ENCODE measurements at regions not wholly inside any gene's neighbourhood (a gene's known extent, or its start where the extent isn't known, plus 50 kb on each side); places are given as distances from the start of the nearest gene placed in this dataset.

DNA sequence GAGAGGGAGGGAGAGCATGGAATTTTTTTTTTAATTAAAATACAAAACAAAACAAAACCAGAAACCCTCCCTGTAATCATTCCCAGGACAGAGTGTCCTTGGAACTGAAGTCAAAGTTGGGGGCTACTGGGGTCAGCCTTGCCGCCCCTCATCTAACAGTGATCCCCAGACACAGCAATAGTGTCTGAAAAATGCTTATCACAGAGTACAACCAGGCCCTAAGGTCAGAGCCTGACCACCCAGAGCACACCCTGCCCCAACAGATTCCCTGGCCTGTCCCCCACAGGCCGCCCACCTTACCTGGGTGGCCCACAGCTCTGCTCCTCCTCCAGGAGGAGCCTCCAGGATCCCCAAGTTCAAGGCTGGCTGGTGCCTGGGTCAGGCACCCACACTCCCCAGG, 101.6 kb upstream of the LINGO1 start:
- Histone ChIP-seq H3K9me3 (no peaks in the 10 kb centered on the region), H3K27ac (no peak overlapping the region), H3K4me1 (no peaks in the 10 kb centered on the region), H3K4me3 (no peak overlapping the region), H3K36me3 (no peaks in the 10 kb centered on the region), H3K27me3 (peaks cover 66% of the 10 kb centered on the region)
- WGBS, 2 donors (ENCODE audit: low coverage in 1 of 2), result no CpG with 5 or more reads among the region's 2 CpGs
- ATAC-seq, result no peak
- TF ChIP-seq POLR2A (IDR thresholded peaks at IDR 0.05), result no peak
- TF ChIP-seq, protein P1, sequence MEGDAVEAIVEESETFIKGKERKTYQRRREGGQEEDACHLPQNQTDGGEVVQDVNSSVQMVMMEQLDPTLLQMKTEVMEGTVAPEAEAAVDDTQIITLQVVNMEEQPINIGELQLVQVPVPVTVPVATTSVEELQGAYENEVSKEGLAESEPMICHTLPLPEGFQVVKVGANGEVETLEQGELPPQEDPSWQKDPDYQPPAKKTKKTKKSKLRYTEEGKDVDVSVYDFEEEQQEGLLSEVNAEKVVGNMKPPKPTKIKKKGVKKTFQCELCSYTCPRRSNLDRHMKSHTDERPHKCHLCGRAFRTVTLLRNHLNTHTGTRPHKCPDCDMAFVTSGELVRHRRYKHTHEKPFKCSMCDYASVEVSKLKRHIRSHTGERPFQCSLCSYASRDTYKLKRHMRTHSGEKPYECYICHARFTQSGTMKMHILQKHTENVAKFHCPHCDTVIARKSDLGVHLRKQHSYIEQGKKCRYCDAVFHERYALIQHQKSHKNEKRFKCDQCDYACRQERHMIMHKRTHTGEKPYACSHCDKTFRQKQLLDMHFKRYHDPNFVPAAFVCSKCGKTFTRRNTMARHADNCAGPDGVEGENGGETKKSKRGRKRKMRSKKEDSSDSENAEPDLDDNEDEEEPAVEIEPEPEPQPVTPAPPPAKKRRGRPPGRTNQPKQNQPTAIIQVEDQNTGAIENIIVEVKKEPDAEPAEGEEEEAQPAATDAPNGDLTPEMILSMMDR (IDR thresholded peaks at IDR 0.05), result no peak
- TF ChIP-seq POLR2AphosphoS5 (IDR thresholded peaks at IDR 0.05), result no peak
- no peak for TF ChIP-seq EP300 (IDR thresholded peaks at IDR 0.05)

DNA sequence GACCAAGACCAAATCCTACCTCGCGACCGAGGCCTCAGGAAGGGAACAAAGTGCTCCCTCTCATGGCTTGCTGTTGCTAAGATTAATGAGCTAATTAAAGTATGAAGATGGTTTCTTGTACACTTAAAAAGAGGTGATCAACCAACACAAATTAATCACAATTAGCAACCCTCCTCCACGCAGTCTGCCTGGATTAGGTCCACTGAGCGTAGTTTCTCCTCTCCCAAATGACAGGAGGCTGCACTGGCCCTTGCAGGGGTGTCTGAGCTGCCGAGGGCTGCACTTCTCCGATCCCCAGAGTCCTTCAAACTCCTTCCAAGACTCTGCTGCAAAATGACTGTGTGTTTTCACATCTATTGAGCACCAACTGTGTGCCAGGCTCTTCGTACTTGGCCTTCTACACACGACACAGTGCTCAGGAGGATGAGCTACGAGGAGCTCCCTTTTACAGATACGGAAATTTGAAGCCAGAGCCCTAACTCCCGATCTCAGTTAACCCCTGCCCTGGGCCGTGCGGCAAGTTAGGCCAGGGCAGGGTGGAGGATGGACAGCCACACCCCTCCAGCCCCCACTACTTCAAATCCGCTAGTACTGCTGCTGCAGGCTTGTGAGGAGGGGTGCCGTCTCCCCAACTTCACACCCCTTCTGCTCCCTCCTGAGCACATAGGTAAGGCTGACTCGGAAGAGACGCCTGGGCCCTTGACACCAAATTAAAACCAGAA, 101.0 kb upstream of the LINGO1 start:
- Histone ChIP-seq H3K4me1 (no peaks in the 10 kb centered on the region), H3K27me3 (peaks cover 61% of the 10 kb centered on the region), H3K27ac (no peak overlapping the region), H3K9me3 (no peaks in the 10 kb centered on the region), H3K4me3 (no peak overlapping the region), H3K36me3 (no peaks in the 10 kb centered on the region)
- no peak for ATAC-seq
- TF ChIP-seq POLR2A (IDR thresholded peaks at IDR 0.05) (no peak), EP300 (IDR thresholded peaks at IDR 0.05) (no peak), POLR2AphosphoS5 (IDR thresholded peaks at IDR 0.05) (no peak)
- TF ChIP-seq, protein P1 (IDR thresholded peaks at IDR 0.05), result no peak
- 59 to 60% methylated on average over 3 of the region's 18 CpGs for WGBS, 2 donors (ENCODE audit: low coverage in 1 of 2)

DNA sequence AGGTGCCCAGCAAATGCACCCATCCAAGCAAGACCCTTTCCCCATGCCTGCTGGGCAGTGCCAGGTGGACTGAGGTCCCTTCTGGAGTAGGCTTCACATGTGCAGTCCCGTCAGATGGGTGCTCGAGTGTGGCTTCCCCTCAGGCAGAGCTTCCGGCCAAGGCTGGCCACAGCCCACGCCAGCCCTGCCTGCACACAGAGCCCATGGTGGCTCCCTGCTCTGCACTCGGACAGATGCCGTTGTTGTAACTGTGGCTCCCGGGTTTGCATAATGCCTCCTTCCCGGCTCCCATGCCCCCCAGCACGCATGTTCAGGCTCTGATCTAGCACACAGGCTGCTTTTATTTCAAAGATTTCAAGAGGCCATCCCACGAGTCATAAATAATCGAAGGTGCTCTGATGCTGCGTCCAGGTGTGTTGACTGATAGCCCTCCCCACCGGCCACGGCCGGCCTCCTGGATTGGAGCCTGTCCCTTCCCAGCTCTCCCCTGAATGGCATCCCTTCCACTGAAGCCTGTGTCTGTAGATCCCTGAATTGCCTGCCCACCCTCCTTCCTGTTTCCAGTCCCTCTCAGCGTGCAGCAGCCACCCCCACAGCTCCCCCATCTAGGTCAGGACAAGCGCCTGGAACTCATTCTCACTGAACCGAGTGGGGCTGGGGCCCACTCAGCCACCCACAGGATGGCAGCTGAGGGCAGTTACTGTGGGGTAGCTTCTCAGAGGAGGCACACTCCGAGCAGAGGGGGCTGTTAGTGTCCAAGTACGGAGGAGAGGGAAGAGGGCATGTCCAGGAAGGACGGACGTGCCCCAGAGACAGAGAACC, 100.0 kb upstream of the LINGO1 start:
- Histone ChIP-seq H3K27me3 (peaks cover 61% of the 10 kb centered on the region), H3K4me1 (no peaks in the 10 kb centered on the region), H3K36me3 (no peaks in the 10 kb centered on the region), H3K27ac (no peak overlapping the region), H3K4me3 (no peak overlapping the region), H3K9me3 (no peaks in the 10 kb centered on the region)
- WGBS, 2 donors (ENCODE audit: low coverage in 1 of 2), result 65% methylated on average over 15 of the region's 22 CpGs; no CpG with 5 or more reads in 1 of the 2 donors
- TF ChIP-seq EP300 (IDR thresholded peaks at IDR 0.05), result no peak
- no peak for ATAC-seq

DNA sequence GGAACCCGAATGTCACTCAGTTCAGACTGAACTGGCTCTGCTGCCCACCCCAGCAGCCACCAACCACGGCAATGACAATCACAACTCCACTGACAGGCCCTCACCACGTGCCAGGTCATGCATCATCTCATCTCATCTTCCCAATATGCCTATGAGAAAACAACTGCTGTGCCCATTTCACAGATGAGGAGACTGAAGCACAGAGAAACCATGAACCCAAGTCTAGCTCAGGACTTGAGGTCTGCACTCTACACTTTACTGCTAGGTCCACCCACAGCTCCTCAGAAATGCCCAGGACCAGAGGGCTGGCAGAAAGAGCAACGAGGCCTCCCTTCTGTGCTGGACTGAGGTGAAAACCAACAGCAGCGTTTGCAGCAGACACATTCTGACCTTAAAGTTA, 99.2 kb upstream of the LINGO1 start:
- Histone ChIP-seq H3K4me3 (no peak overlapping the region), H3K36me3 (no peaks in the 10 kb centered on the region), H3K27me3 (peaks cover 61% of the 10 kb centered on the region), H3K4me1 (no peaks in the 10 kb centered on the region), H3K9me3 (no peaks in the 10 kb centered on the region), H3K27ac (no peak overlapping the region)
- no peak for ATAC-seq
- 57 to 80% methylated on average over 1 of the region's 5 CpGs for WGBS, 2 donors (ENCODE audit: low coverage in 1 of 2)
- TF ChIP-seq, protein P1 (IDR thresholded peaks at IDR 0.05), result no peak
- TF ChIP-seq POLR2A (IDR thresholded peaks at IDR 0.05) (no peak), EP300 (IDR thresholded peaks at IDR 0.05) (no peak), POLR2AphosphoS5 (IDR thresholded peaks at IDR 0.05) (no peak)

DNA sequence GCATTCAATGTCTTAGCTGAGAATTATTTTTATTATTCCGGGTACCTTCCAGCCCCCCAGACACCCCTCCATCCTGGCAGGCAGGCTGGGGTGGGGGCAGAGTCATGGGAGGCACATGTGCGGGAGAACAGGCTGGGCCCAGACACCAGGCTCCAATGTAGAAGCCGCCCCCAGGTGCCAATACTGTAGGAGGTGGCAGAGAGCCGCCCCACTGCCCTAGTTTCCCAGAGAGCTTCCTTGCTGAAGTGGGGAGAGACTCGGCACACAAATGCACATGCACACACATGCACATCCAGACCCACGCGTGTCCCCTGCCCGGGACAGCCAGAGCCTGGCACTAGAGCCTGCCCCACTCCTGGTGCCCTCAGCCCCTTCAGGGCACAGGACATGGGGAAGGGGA, 98.4 kb upstream of the LINGO1 start:
- ATAC-seq, result no peak
- H3K27ac ChIP-seq, result no peak overlapping the region
- no peak overlapping the region for H3K4me3 ChIP-seq
- no CpG with 5 or more reads among the region's 8 CpGs for WGBS, 2 donors (ENCODE audit: low coverage in 1 of 2)
- no peaks in the 10 kb centered on the region for H3K36me3 ChIP-seq
- TF ChIP-seq POLR2A (IDR thresholded peaks at IDR 0.05) (no peak), POLR2AphosphoS5 (IDR thresholded peaks at IDR 0.05) (no peak), EP300 (IDR thresholded peaks at IDR 0.05) (no peak)
- TF ChIP-seq, protein P1 (IDR thresholded peaks at IDR 0.05), result no peak
- no peaks in the 10 kb centered on the region for H3K4me1 ChIP-seq
- H3K27me3 ChIP-seq, result peaks cover 53% of the 10 kb centered on the region
- no peaks in the 10 kb centered on the region for H3K9me3 ChIP-seq
